ENCODE measurements at regions not wholly inside any gene's neighbourhood (a gene's known extent, or its start where the extent isn't known, plus 50 kb on each side); places are given as distances from the start of the nearest gene placed in this dataset.

- TF ChIP-seq EZH2phosphoT487 (IDR thresholded peaks at IDR 0.05; ENCODE audit: borderline replicate concordance, low read length) (no peak), CTCF (IDR thresholded peaks at IDR 0.05; ENCODE audit: low read depth, low read length, poor library complexity, severe bottlenecking) (no peak)
- no peak overlapping the region for H3K27ac ChIP-seq (ENCODE audit: low read depth, low read length)
- no peaks in the 10 kb centered on the region for H3K36me3 ChIP-seq (ENCODE audit: control insufficient read depth, low read length)
Observed at GRCh38 chr16:73750639-73751038, 546.0 kb upstream of the PSMD7 start.

GRCh38 chr16:73747328-73747727 lies 549.3 kb upstream of the PSMD7 start:
- H4K20me1 ChIP-seq (ENCODE audit: control insufficient read depth, insufficient read depth, low read depth, low read length): no peaks in the 10 kb centered on the region
- no peaks in the 10 kb centered on the region for H3K79me2 ChIP-seq (ENCODE audit: control insufficient read depth, low read length)
- no peaks in the 10 kb centered on the region for H3K27me3 ChIP-seq (ENCODE audit: control insufficient read depth, low read length)
- H3K9me2 ChIP-seq (replicated peaks; ENCODE audit: control insufficient read depth, low read length): no peaks in the 10 kb centered on the region
- H3K4me1 ChIP-seq (ENCODE audit: control insufficient read depth, low read length): no peaks in the 10 kb centered on the region
- no peak overlapping the region for H3K4me2 ChIP-seq (ENCODE audit: low read length)
- no peak overlapping the region for H3K27ac ChIP-seq (ENCODE audit: low read depth, low read length)
- no peaks in the 10 kb centered on the region for H3F3A ChIP-seq (ENCODE audit: control insufficient read depth, insufficient read depth)
- TF ChIP-seq CTCF (IDR thresholded peaks at IDR 0.05; ENCODE audit: low read depth, low read length, poor library complexity, severe bottlenecking): no peak
- TF ChIP-seq EZH2phosphoT487 (IDR thresholded peaks at IDR 0.05; ENCODE audit: borderline replicate concordance, low read length): no peak
- H3K4me3 ChIP-seq (ENCODE audit: low read length): no peak overlapping the region
- H3K9me3 ChIP-seq (ENCODE audit: control insufficient read depth, insufficient read depth, low read length): no peaks in the 10 kb centered on the region
- H3K36me3 ChIP-seq (ENCODE audit: control insufficient read depth, low read length): no peaks in the 10 kb centered on the region

More at GRCh38 chr16:73750639-73751038, 546.0 kb upstream of the PSMD7 start:
- Histone ChIP-seq H3K4me1 (ENCODE audit: control insufficient read depth, low read length) (no peaks in the 10 kb centered on the region), H3K4me2 (ENCODE audit: low read length) (no peak overlapping the region), H3K27me3 (ENCODE audit: control insufficient read depth, low read length) (no peaks in the 10 kb centered on the region), H3K79me2 (ENCODE audit: control insufficient read depth, low read length) (no peaks in the 10 kb centered on the region), H4K20me1 (ENCODE audit: control insufficient read depth, insufficient read depth, low read depth, low read length) (no peaks in the 10 kb centered on the region), H3K9me2 (replicated peaks; ENCODE audit: control insufficient read depth, low read length) (no peaks in the 10 kb centered on the region), H3K4me3 (ENCODE audit: low read length) (no peak overlapping the region), H3F3A (ENCODE audit: control insufficient read depth, insufficient read depth) (no peaks in the 10 kb centered on the region), H3K9me3 (ENCODE audit: control insufficient read depth, insufficient read depth, low read length) (no peaks in the 10 kb centered on the region)

GRCh38 chr16:73746554-73746953 lies 550.1 kb upstream of the PSMD7 start:
- TF ChIP-seq CTCF (IDR thresholded peaks at IDR 0.05; ENCODE audit: low read depth, low read length, poor library complexity, severe bottlenecking): no peak
- TF ChIP-seq EZH2phosphoT487 (IDR thresholded peaks at IDR 0.05; ENCODE audit: borderline replicate concordance, low read length): no peak
- H3F3A ChIP-seq (ENCODE audit: control insufficient read depth, insufficient read depth): no peaks in the 10 kb centered on the region
- H3K4me2 ChIP-seq (ENCODE audit: low read length): no peak overlapping the region
- H3K36me3 ChIP-seq (ENCODE audit: control insufficient read depth, low read length): no peaks in the 10 kb centered on the region
- no peaks in the 10 kb centered on the region for H3K79me2 ChIP-seq (ENCODE audit: control insufficient read depth, low read length)
- no peaks in the 10 kb centered on the region for H3K4me1 ChIP-seq (ENCODE audit: control insufficient read depth, low read length)
- H3K9me3 ChIP-seq (ENCODE audit: control insufficient read depth, insufficient read depth, low read length): no peaks in the 10 kb centered on the region
- H3K9me2 ChIP-seq (replicated peaks; ENCODE audit: control insufficient read depth, low read length): no peaks in the 10 kb centered on the region
- H3K27ac ChIP-seq (ENCODE audit: low read depth, low read length): no peak overlapping the region
- no peaks in the 10 kb centered on the region for H4K20me1 ChIP-seq (ENCODE audit: control insufficient read depth, insufficient read depth, low read depth, low read length)
- H3K4me3 ChIP-seq (ENCODE audit: low read length): no peak overlapping the region
- H3K27me3 ChIP-seq (ENCODE audit: control insufficient read depth, low read length): no peaks in the 10 kb centered on the region

Measured in DOHH2 (cell line).